ENCODE measurements at regions not wholly inside any gene's neighbourhood (a gene's known extent, or its start where the extent isn't known, plus 50 kb on each side); places are given as distances from the start of the nearest gene placed in this dataset.

- Histone ChIP-seq H4K20me1 (ENCODE audit: low read depth) (no peaks in the 10 kb centered on the region), H3K9me3 (ENCODE audit: low read depth) (no peaks in the 10 kb centered on the region), H3K27me3 (no peaks in the 10 kb centered on the region), H3K4me1 (no peaks in the 10 kb centered on the region), H2AFZ (replicated peaks) (no peak overlapping the region), H3K36me3 (no peaks in the 10 kb centered on the region), H3K27ac (no peak overlapping the region), H3K79me2 (ENCODE audit: low read depth) (no peaks in the 10 kb centered on the region), H3K4me2 (no peak overlapping the region), H3K9ac (no peak overlapping the region), H3K4me3 (no peak overlapping the region), H3F3A (ENCODE audit: low read depth) (no peaks in the 10 kb centered on the region)
- Mint-ChIP-seq H3K36me3 (peaks cover 2% of the 10 kb centered on the region), H3K4me3 (no peak overlapping the region), H3K4me1 (peaks cover 26% of the 10 kb centered on the region), H3K9me3 (peaks cover 6% of the 10 kb centered on the region), H3K27me3 (ENCODE audit: insufficient read depth, low read depth) (peaks cover 9% of the 10 kb centered on the region), H3K27ac (no peak overlapping the region)
- no peak for DNase-seq (ENCODE audit: low spot score)
- no peak for TF ChIP-seq EZH2 (IDR thresholded peaks at IDR 0.05)
- no peak for TF ChIP-seq EZH2phosphoT487 (IDR thresholded peaks at IDR 0.05)
- TF ChIP-seq CTCF (IDR thresholded peaks at IDR 0.05), result no peak
Measured at GRCh38 chr2:2668681-2669265, 337.7 kb upstream of the MYT1L start.

GRCh38 chr2:2667690-2668089, 336.6 kb upstream of the MYT1L start:
- Histone ChIP-seq H3K4me3 (no peak overlapping the region), H3K4me2 (no peak overlapping the region), H3K27ac (no peak overlapping the region), H2AFZ (replicated peaks) (no peak overlapping the region), H4K20me1 (ENCODE audit: low read depth) (no peaks in the 10 kb centered on the region), H3K4me1 (no peaks in the 10 kb centered on the region), H3K9me3 (ENCODE audit: low read depth) (no peaks in the 10 kb centered on the region), H3K9ac (no peak overlapping the region), H3K79me2 (ENCODE audit: low read depth) (no peaks in the 10 kb centered on the region), H3K27me3 (no peaks in the 10 kb centered on the region), H3K36me3 (no peaks in the 10 kb centered on the region), H3F3A (ENCODE audit: low read depth) (no peaks in the 10 kb centered on the region)
- no peak for DNase-seq (ENCODE audit: low spot score)
- H3K36me3 Mint-ChIP-seq, result peaks cover 2% of the 10 kb centered on the region
- H3K4me1 Mint-ChIP-seq, result peaks cover 28% of the 10 kb centered on the region
- TF ChIP-seq EZH2phosphoT487 (IDR thresholded peaks at IDR 0.05) (no peak), CTCF (IDR thresholded peaks at IDR 0.05) (no peak), EZH2 (IDR thresholded peaks at IDR 0.05) (no peak)
- H3K4me3 Mint-ChIP-seq, result no peak overlapping the region
- H3K9me3 Mint-ChIP-seq, result peaks cover 6% of the 10 kb centered on the region
- H3K27ac Mint-ChIP-seq, result no peak overlapping the region
- H3K27me3 Mint-ChIP-seq (ENCODE audit: insufficient read depth, low read depth), result peaks cover 9% of the 10 kb centered on the region

- Histone ChIP-seq H3K9me3 (ENCODE audit: low read depth) (no peaks in the 10 kb centered on the region), H3K9ac (no peak overlapping the region), H3K4me3 (no peak overlapping the region), H3K36me3 (no peaks in the 10 kb centered on the region), H3K4me2 (no peak overlapping the region), H3K79me2 (ENCODE audit: low read depth) (no peaks in the 10 kb centered on the region), H3F3A (ENCODE audit: low read depth) (no peaks in the 10 kb centered on the region), H2AFZ (replicated peaks) (no peak overlapping the region), H4K20me1 (ENCODE audit: low read depth) (no peaks in the 10 kb centered on the region), H3K27me3 (no peaks in the 10 kb centered on the region), H3K27ac (no peak overlapping the region), H3K4me1 (no peaks in the 10 kb centered on the region)
- Mint-ChIP-seq H3K36me3 (no peaks in the 10 kb centered on the region), H3K27me3 (ENCODE audit: insufficient read depth, low read depth) (peaks cover 11% of the 10 kb centered on the region), H3K9me3 (no peaks in the 10 kb centered on the region), H3K27ac (peak overlapping the region; percentile 65), H3K4me3 (no peak overlapping the region), H3K4me1 (peaks cover 30% of the 10 kb centered on the region)
- no peak for DNase-seq (ENCODE audit: low spot score)
- TF ChIP-seq EZH2 (IDR thresholded peaks at IDR 0.05), result no peak
- no peak for TF ChIP-seq CTCF (IDR thresholded peaks at IDR 0.05)
- no peak for TF ChIP-seq EZH2phosphoT487 (IDR thresholded peaks at IDR 0.05)
Measured at GRCh38 chr2:2665834-2666133, 334.7 kb upstream of the MYT1L start.
